ENCODE measurements at regions not wholly inside any gene's neighbourhood (a gene's known extent, or its start where the extent isn't known, plus 50 kb on each side); places are given as distances from the start of the nearest gene placed in this dataset.

- Histone ChIP-seq H2AFZ (ENCODE audit: low read length) (no peak overlapping the region), H3K9ac (ENCODE audit: low read length) (no peak overlapping the region), H3K4me3 (ENCODE audit: low read length) (no peak overlapping the region), H3K27ac (ENCODE audit: low read length) (no peak overlapping the region), H3K36me3 (ENCODE audit: insufficient read depth, low read length) (no peaks in the 10 kb centered on the region), H3K79me2 (ENCODE audit: low read length) (no peaks in the 10 kb centered on the region), H3K9me2 (replicated peaks; ENCODE audit: insufficient read depth, low read length) (no peaks in the 10 kb centered on the region), H3K27me3 (ENCODE audit: low read length) (no peaks in the 10 kb centered on the region), H3K4me2 (ENCODE audit: low read depth, low read length, poor library complexity, severe bottlenecking) (no peak overlapping the region), H3K9me3 (ENCODE audit: low read length) (no peaks in the 10 kb centered on the region), H3K4me1 (ENCODE audit: low read length) (peaks cover 46% of the 10 kb centered on the region), H4K20me1 (ENCODE audit: insufficient read depth, low read depth, low read length) (no peaks in the 10 kb centered on the region)
- no peak for DNase-seq
Measured at GRCh38 chr3:72159487-72159886, 374.5 kb upstream of the PROK2 start.

GRCh38 chr3:72158639-72159326 lies 373.8 kb upstream of the PROK2 start:
- no peak overlapping the region for H3K4me2 ChIP-seq (ENCODE audit: low read depth, low read length, poor library complexity, severe bottlenecking)

GRCh38 chr3:72157748-72158638 lies 373.0 kb upstream of the PROK2 start:
- H3K9me2 ChIP-seq (replicated peaks; ENCODE audit: insufficient read depth, low read length), result no peaks in the 10 kb centered on the region
- no peak overlapping the region for H3K9ac ChIP-seq (ENCODE audit: low read length)
- H3K4me3 ChIP-seq (ENCODE audit: low read length), result no peak overlapping the region
- no peak for DNase-seq
- H3K4me2 ChIP-seq (ENCODE audit: low read depth, low read length, poor library complexity, severe bottlenecking), result no peak overlapping the region
- no peaks in the 10 kb centered on the region for H4K20me1 ChIP-seq (ENCODE audit: insufficient read depth, low read depth, low read length)
- no peaks in the 10 kb centered on the region for H3K79me2 ChIP-seq (ENCODE audit: low read length)
- H3K4me1 ChIP-seq (ENCODE audit: low read length), result peaks cover 31% of the 10 kb centered on the region
- no peak overlapping the region for H2AFZ ChIP-seq (ENCODE audit: low read length)
- no peaks in the 10 kb centered on the region for H3K36me3 ChIP-seq (ENCODE audit: insufficient read depth, low read length)
- no peaks in the 10 kb centered on the region for H3K27me3 ChIP-seq (ENCODE audit: low read length)
- H3K9me3 ChIP-seq (ENCODE audit: low read length), result no peaks in the 10 kb centered on the region
- H3K27ac ChIP-seq (ENCODE audit: low read length), result no peak overlapping the region

More at GRCh38 chr3:72158639-72159326, 373.8 kb upstream of the PROK2 start:
- no peaks in the 10 kb centered on the region for H3K9me2 ChIP-seq (replicated peaks; ENCODE audit: insufficient read depth, low read length)
- DNase-seq, result no peak
- H3K9me3 ChIP-seq (ENCODE audit: low read length), result no peaks in the 10 kb centered on the region
- peaks cover 39% of the 10 kb centered on the region for H3K4me1 ChIP-seq (ENCODE audit: low read length)
- no peaks in the 10 kb centered on the region for H3K79me2 ChIP-seq (ENCODE audit: low read length)
- H3K36me3 ChIP-seq (ENCODE audit: insufficient read depth, low read length), result no peaks in the 10 kb centered on the region
- no peaks in the 10 kb centered on the region for H4K20me1 ChIP-seq (ENCODE audit: insufficient read depth, low read depth, low read length)
- H3K9ac ChIP-seq (ENCODE audit: low read length), result no peak overlapping the region
- H3K27me3 ChIP-seq (ENCODE audit: low read length), result no peaks in the 10 kb centered on the region
- H3K27ac ChIP-seq (ENCODE audit: low read length), result no peak overlapping the region
- H3K4me3 ChIP-seq (ENCODE audit: low read length), result no peak overlapping the region
- no peak overlapping the region for H2AFZ ChIP-seq (ENCODE audit: low read length)

- H3K27ac ChIP-seq (ENCODE audit: low read length), result no peak overlapping the region
- DNase-seq, result no peak
- H3K4me3 ChIP-seq (ENCODE audit: low read length), result no peak overlapping the region
- H3K4me2 ChIP-seq (ENCODE audit: low read depth, low read length, poor library complexity, severe bottlenecking), result no peak overlapping the region
- no peak overlapping the region for H3K9ac ChIP-seq (ENCODE audit: low read length)
- H4K20me1 ChIP-seq (ENCODE audit: insufficient read depth, low read depth, low read length), result no peaks in the 10 kb centered on the region
- no peaks in the 10 kb centered on the region for H3K79me2 ChIP-seq (ENCODE audit: low read length)
- no peaks in the 10 kb centered on the region for H3K9me3 ChIP-seq (ENCODE audit: low read length)
- H3K27me3 ChIP-seq (ENCODE audit: low read length), result no peaks in the 10 kb centered on the region
- peaks cover 22% of the 10 kb centered on the region for H3K4me1 ChIP-seq (ENCODE audit: low read length)
- no peaks in the 10 kb centered on the region for H3K9me2 ChIP-seq (replicated peaks; ENCODE audit: insufficient read depth, low read length)
- no peaks in the 10 kb centered on the region for H3K36me3 ChIP-seq (ENCODE audit: insufficient read depth, low read length)
- no peak overlapping the region for H2AFZ ChIP-seq (ENCODE audit: low read length)
Measured at GRCh38 chr3:72155391-72156064, 370.6 kb upstream of the PROK2 start.

- Histone ChIP-seq H3K4me3 (ENCODE audit: low read length) (no peak overlapping the region), H3K79me2 (ENCODE audit: low read length) (no peaks in the 10 kb centered on the region), H3K36me3 (ENCODE audit: insufficient read depth, low read length) (no peaks in the 10 kb centered on the region), H3K27ac (ENCODE audit: low read length) (no peak overlapping the region), H2AFZ (ENCODE audit: low read length) (no peak overlapping the region), H3K4me2 (ENCODE audit: low read depth, low read length, poor library complexity, severe bottlenecking) (no peak overlapping the region), H3K9me2 (replicated peaks; ENCODE audit: insufficient read depth, low read length) (no peaks in the 10 kb centered on the region), H4K20me1 (ENCODE audit: insufficient read depth, low read depth, low read length) (no peaks in the 10 kb centered on the region), H3K9me3 (ENCODE audit: low read length) (no peaks in the 10 kb centered on the region), H3K4me1 (ENCODE audit: low read length) (peaks cover 15% of the 10 kb centered on the region), H3K27me3 (ENCODE audit: low read length) (no peaks in the 10 kb centered on the region), H3K9ac (ENCODE audit: low read length) (no peak overlapping the region)
- DNase-seq, result no peak
Measured at GRCh38 chr3:72154391-72155335, 369.7 kb upstream of the PROK2 start.

GRCh38 chr3:72153477-72154314 lies 368.7 kb upstream of the PROK2 start:
- Histone ChIP-seq H4K20me1 (ENCODE audit: insufficient read depth, low read depth, low read length) (no peaks in the 10 kb centered on the region), H3K4me3 (ENCODE audit: low read length) (no peak overlapping the region), H3K27ac (ENCODE audit: low read length) (no peak overlapping the region), H3K27me3 (ENCODE audit: low read length) (no peaks in the 10 kb centered on the region), H3K9me3 (ENCODE audit: low read length) (no peaks in the 10 kb centered on the region), H3K9me2 (replicated peaks; ENCODE audit: insufficient read depth, low read length) (no peaks in the 10 kb centered on the region), H3K4me1 (ENCODE audit: low read length) (peaks cover 10% of the 10 kb centered on the region), H3K79me2 (ENCODE audit: low read length) (no peaks in the 10 kb centered on the region), H2AFZ (ENCODE audit: low read length) (no peak overlapping the region), H3K36me3 (ENCODE audit: insufficient read depth, low read length) (no peaks in the 10 kb centered on the region), H3K9ac (ENCODE audit: low read length) (no peak overlapping the region), H3K4me2 (ENCODE audit: low read depth, low read length, poor library complexity, severe bottlenecking) (no peak overlapping the region)
- DNase-seq, result no peak
